ENCODE measurements at regions not wholly inside any gene's neighbourhood (a gene's known extent, or its start where the extent isn't known, plus 50 kb on each side); places are given as distances from the start of the nearest gene placed in this dataset.

- Histone ChIP-seq H3K9me3 (ENCODE audit: insufficient read depth, low read depth, low read length) (no peaks in the 10 kb centered on the region), H3K9ac (ENCODE audit: low read length) (no peak overlapping the region), H2AFZ (ENCODE audit: low read depth, low read length) (no peak overlapping the region), H3K79me2 (ENCODE audit: insufficient read depth, low read length) (no peaks in the 10 kb centered on the region), H3K4me1 (ENCODE audit: insufficient read depth, low read length) (peaks cover 8% of the 10 kb centered on the region), H4K20me1 (ENCODE audit: insufficient read depth, low read length) (no peaks in the 10 kb centered on the region), H3K4me2 (ENCODE audit: low read length) (no peak overlapping the region), H3K27ac (ENCODE audit: low read depth, low read length) (no peak overlapping the region), H3K27me3 (ENCODE audit: insufficient read depth, low read length) (no peaks in the 10 kb centered on the region), H3K36me3 (ENCODE audit: insufficient read depth, low read length) (no peaks in the 10 kb centered on the region), H3K4me3 (ENCODE audit: insufficient read depth, low read depth, low read length) (no peak overlapping the region)
- no peak overlapping the region for H3K4me3 Mint-ChIP-seq (ENCODE audit: unreplicated experiment)
- no peaks in the 10 kb centered on the region for H3K9me3 Mint-ChIP-seq (ENCODE audit: unreplicated experiment)
- H3K27me3 Mint-ChIP-seq (ENCODE audit: low read depth, unreplicated experiment), result peaks cover 16% of the 10 kb centered on the region
- no peak overlapping the region for H3K27ac Mint-ChIP-seq (ENCODE audit: unreplicated experiment)
- no peak for DNase-seq (ENCODE audit: low read depth)
- H3K36me3 Mint-ChIP-seq (ENCODE audit: low read depth, unreplicated experiment), result no peaks in the 10 kb centered on the region
- peaks cover 5% of the 10 kb centered on the region for H3K4me1 Mint-ChIP-seq (ENCODE audit: low read depth, unreplicated experiment)
- FAIRE-seq, result no peak
- TF ChIP-seq EZH2 (IDR thresholded peaks at IDR 0.05; ENCODE audit: insufficient read depth, low read length), result no peak
- TF ChIP-seq CTCF (IDR thresholded peaks at IDR 0.05; ENCODE audit: insufficient read depth, low read depth, low read length), result no peak
These were observed 400.9 kb upstream of the CDH5 start for GRCh38 chr16:65965628-65966027.

GRCh38 chr16:65964752-65965151, 401.7 kb upstream of the CDH5 start:
- DNase-seq (ENCODE audit: low read depth) (no peak), FAIRE-seq (no peak)
- Mint-ChIP-seq H3K4me3 (ENCODE audit: unreplicated experiment) (no peak overlapping the region), H3K9me3 (ENCODE audit: unreplicated experiment) (no peaks in the 10 kb centered on the region), H3K27ac (ENCODE audit: unreplicated experiment) (no peak overlapping the region), H3K27me3 (ENCODE audit: low read depth, unreplicated experiment) (peaks cover 16% of the 10 kb centered on the region), H3K4me1 (ENCODE audit: low read depth, unreplicated experiment) (peaks cover 5% of the 10 kb centered on the region), H3K36me3 (ENCODE audit: low read depth, unreplicated experiment) (no peaks in the 10 kb centered on the region)
- Histone ChIP-seq H4K20me1 (ENCODE audit: insufficient read depth, low read length) (no peaks in the 10 kb centered on the region), H3K9ac (ENCODE audit: low read length) (no peak overlapping the region), H3K4me1 (ENCODE audit: insufficient read depth, low read length) (peaks cover 8% of the 10 kb centered on the region), H3K4me3 (ENCODE audit: insufficient read depth, low read depth, low read length) (no peak overlapping the region), H3K9me3 (ENCODE audit: insufficient read depth, low read depth, low read length) (no peaks in the 10 kb centered on the region), H2AFZ (ENCODE audit: low read depth, low read length) (no peak overlapping the region), H3K27ac (ENCODE audit: low read depth, low read length) (no peak overlapping the region), H3K79me2 (ENCODE audit: insufficient read depth, low read length) (no peaks in the 10 kb centered on the region), H3K36me3 (ENCODE audit: insufficient read depth, low read length) (no peaks in the 10 kb centered on the region), H3K4me2 (ENCODE audit: low read length) (no peak overlapping the region), H3K27me3 (ENCODE audit: insufficient read depth, low read length) (no peaks in the 10 kb centered on the region)
- TF ChIP-seq EZH2 (IDR thresholded peaks at IDR 0.05; ENCODE audit: insufficient read depth, low read length), result no peak
- TF ChIP-seq CTCF (IDR thresholded peaks at IDR 0.05; ENCODE audit: insufficient read depth, low read depth, low read length), result no peak

GRCh38 chr16:65961476-65962143, 404.9 kb upstream of the CDH5 start:
- Histone ChIP-seq H3K4me1 (ENCODE audit: insufficient read depth, low read length) (no peaks in the 10 kb centered on the region), H3K36me3 (ENCODE audit: insufficient read depth, low read length) (no peaks in the 10 kb centered on the region), H2AFZ (ENCODE audit: low read depth, low read length) (no peak overlapping the region), H4K20me1 (ENCODE audit: insufficient read depth, low read length) (no peaks in the 10 kb centered on the region), H3K9me3 (ENCODE audit: insufficient read depth, low read depth, low read length) (no peaks in the 10 kb centered on the region), H3K79me2 (ENCODE audit: insufficient read depth, low read length) (no peaks in the 10 kb centered on the region), H3K4me2 (ENCODE audit: low read length) (no peak overlapping the region), H3K4me3 (ENCODE audit: insufficient read depth, low read depth, low read length) (no peak overlapping the region), H3K27ac (ENCODE audit: low read depth, low read length) (no peak overlapping the region), H3K9ac (ENCODE audit: low read length) (no peak overlapping the region), H3K27me3 (ENCODE audit: insufficient read depth, low read length) (no peaks in the 10 kb centered on the region)
- no peak for TF ChIP-seq EZH2 (IDR thresholded peaks at IDR 0.05; ENCODE audit: insufficient read depth, low read length)
- TF ChIP-seq CTCF (IDR thresholded peaks at IDR 0.05; ENCODE audit: insufficient read depth, low read depth, low read length), result no peak
- Mint-ChIP-seq H3K27ac (ENCODE audit: unreplicated experiment) (no peak overlapping the region), H3K4me1 (ENCODE audit: low read depth, unreplicated experiment) (no peaks in the 10 kb centered on the region), H3K27me3 (ENCODE audit: low read depth, unreplicated experiment) (peaks cover 14% of the 10 kb centered on the region), H3K9me3 (ENCODE audit: unreplicated experiment) (no peaks in the 10 kb centered on the region), H3K36me3 (ENCODE audit: low read depth, unreplicated experiment) (no peaks in the 10 kb centered on the region), H3K4me3 (ENCODE audit: unreplicated experiment) (no peak overlapping the region)
- no peak for FAIRE-seq
- DNase-seq (ENCODE audit: low read depth), result no peak
